CD4-positive, alpha-beta memory T cell (primary cell): ENCODE measurements at regions not wholly inside any gene's neighbourhood (a gene's known extent, or its start where the extent isn't known, plus 50 kb on each side); places are given as distances from the start of the nearest gene placed in this dataset.

Experiments used
- CTCF ChIA-PET: fragments of 350-600 bp; sonication (Branson Sonifier 250); formaldehyde crosslinking; loops from one replicate; lab custom pipeline; 2021; ENCODE audit warnings: inconsistent platforms; ENCODE audit not compliant: partially characterized antibody; lab: Charles Lee
- POLR2A ChIA-PET: fragments of 350-600 bp; sonication (Branson Sonifier 250); formaldehyde crosslinking; loops from one replicate; lab custom pipeline; 2021; ENCODE audit not compliant: partially characterized antibody; lab: Charles Lee
- DNase-seq, 5 donors: peaks; one replicate each; pipeline versions ENCODE4 v3.0.0 to v3.0.0-alpha.2; 2020 to 2022; ENCODE audit warnings: mixed read lengths in 1 of 5
- H3K27ac ChIP-seq: one replicate; pipeline ENCODE4 v1.7.0; 2013; ENCODE audit warnings: low read depth, low read length
- H3K27me3 ChIP-seq: 2 replicates; pipeline ENCODE4 v1.7.0; 2013; ENCODE audit warnings: mild to moderate bottlenecking, low read length, moderate library complexity; ENCODE audit not compliant: insufficient read depth
- H3K36me3 ChIP-seq: 2 replicates; pipeline ENCODE4 v1.7.0; 2013; ENCODE audit warnings: mild to moderate bottlenecking, low read length, moderate library complexity; ENCODE audit not compliant: insufficient read depth
- H3K4me1 ChIP-seq: 2 replicates; pipeline ENCODE4 v1.7.0; 2013; ENCODE audit warnings: mild to moderate bottlenecking, low read length, moderate library complexity; ENCODE audit not compliant: insufficient read depth
- H3K4me3 ChIP-seq, 2 donors: one replicate each; pipeline ENCODE4 v1.7.0; 2013; ENCODE audit warnings: low read length in 2 of 2, mild to moderate bottlenecking in 1 of 2
- H3K9me3 ChIP-seq, 2 donors: one replicate each; pipeline ENCODE4 v1.7.0; 2013; ENCODE audit warnings: low read length in 2 of 2, control low read depth in 1 of 2; ENCODE audit not compliant: control insufficient read depth in 1 of 2
- H3K27ac Mint-ChIP-seq, 7 donors: one replicate each; pipeline ENCODE4 v1.8.0; 2020 to 2021; ENCODE audit warnings: mixed read lengths in 7 of 7, mild to moderate bottlenecking in 6 of 7, inconsistent platforms in 3 of 7, moderate library complexity in 3 of 7
- H3K27me3 Mint-ChIP-seq, 2 donors: one replicate each; pipeline ENCODE4 v1.8.0; 2020 to 2021; ENCODE audit warnings: mixed read lengths in 2 of 2
- H3K36me3 Mint-ChIP-seq, 2 donors: one replicate each; pipeline ENCODE4 v1.8.0; 2020 to 2021; ENCODE audit warnings: mixed read lengths in 2 of 2, inconsistent platforms in 1 of 2, mild to moderate bottlenecking in 1 of 2
- H3K4me1 Mint-ChIP-seq, 4 donors: one replicate each; pipeline ENCODE4 v1.8.0; 2020 to 2021; ENCODE audit warnings: mixed read lengths in 4 of 4, mild to moderate bottlenecking in 1 of 4
- H3K4me3 Mint-ChIP-seq, 8 donors: one replicate each; pipeline ENCODE4 v1.8.0; 2020 to 2021; ENCODE audit warnings: mixed read lengths in 8 of 8, mild to moderate bottlenecking in 7 of 8, moderate library complexity in 6 of 8, inconsistent platforms in 3 of 8
- H3K9me3 Mint-ChIP-seq, 8 donors: one replicate each; pipeline ENCODE4 v1.8.0; 2020 to 2021; ENCODE audit warnings: mixed read lengths in 8 of 8, mild to moderate bottlenecking in 5 of 8, inconsistent platforms in 3 of 8, moderate library complexity in 1 of 8
- intact Hi-C: fragments of 100-400 bp; cut with micrococcal nuclease; formaldehyde crosslinking; loops from one replicate; pipeline ENCODE4 v1.15.1; 2023

DNA sequence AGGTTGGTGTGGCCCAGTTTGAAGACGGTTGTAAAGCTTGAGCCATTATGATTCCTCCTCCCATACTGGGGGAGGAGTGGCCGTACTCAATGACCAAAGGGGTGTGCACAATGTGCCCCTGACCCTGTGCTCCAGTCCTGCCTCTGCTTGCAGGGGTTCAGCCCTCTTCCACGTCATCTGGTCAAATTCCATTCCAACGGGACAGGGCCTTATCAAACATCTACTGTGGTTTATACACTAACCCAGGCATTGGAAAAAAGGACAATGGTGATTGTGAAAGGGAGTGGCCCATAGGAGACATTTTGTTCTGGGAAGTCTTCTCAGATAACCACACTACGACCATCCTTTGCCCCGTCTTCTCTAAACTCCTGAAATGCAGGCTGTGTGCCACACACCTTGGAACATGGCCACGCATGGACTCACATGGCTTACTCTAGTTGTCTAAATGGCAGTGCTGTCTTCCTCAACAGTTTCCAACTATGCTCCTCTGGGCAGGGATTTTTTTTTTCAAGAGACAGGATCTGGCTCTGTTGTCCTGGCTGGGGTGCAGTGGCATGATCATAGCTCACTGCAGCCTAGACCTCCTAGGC lies 103.0 kb downstream of the JCAD start:
- H3K27ac Mint-ChIP-seq = no peak overlapping the region
- no peak overlapping the region for H3K4me3 ChIP-seq
- no peak overlapping the region for H3K27ac ChIP-seq
- intact Hi-C loops = no loop called here
- H3K36me3 ChIP-seq = no peaks in the 10 kb centered on the region
- DNase-seq = no peak
- no peaks in the 10 kb centered on the region for H3K36me3 Mint-ChIP-seq
- H3K9me3 ChIP-seq = no peaks in the 10 kb centered on the region
- H3K27me3 ChIP-seq = no peaks in the 10 kb centered on the region
- H3K4me3 Mint-ChIP-seq = no peak overlapping the region
- ChIA-PET CTCF (no interaction called here), POLR2A (no interaction called here)
- H3K4me1 Mint-ChIP-seq = no peaks in the 10 kb centered on the region
- H3K9me3 Mint-ChIP-seq = peaks cover 0 to 5% (median 4%) of the 10 kb centered on the region in 8 donors
- H3K4me1 ChIP-seq = no peaks in the 10 kb centered on the region
- peaks cover 5 to 8% of the 10 kb centered on the region in 2 donors for H3K27me3 Mint-ChIP-seq

DNA sequence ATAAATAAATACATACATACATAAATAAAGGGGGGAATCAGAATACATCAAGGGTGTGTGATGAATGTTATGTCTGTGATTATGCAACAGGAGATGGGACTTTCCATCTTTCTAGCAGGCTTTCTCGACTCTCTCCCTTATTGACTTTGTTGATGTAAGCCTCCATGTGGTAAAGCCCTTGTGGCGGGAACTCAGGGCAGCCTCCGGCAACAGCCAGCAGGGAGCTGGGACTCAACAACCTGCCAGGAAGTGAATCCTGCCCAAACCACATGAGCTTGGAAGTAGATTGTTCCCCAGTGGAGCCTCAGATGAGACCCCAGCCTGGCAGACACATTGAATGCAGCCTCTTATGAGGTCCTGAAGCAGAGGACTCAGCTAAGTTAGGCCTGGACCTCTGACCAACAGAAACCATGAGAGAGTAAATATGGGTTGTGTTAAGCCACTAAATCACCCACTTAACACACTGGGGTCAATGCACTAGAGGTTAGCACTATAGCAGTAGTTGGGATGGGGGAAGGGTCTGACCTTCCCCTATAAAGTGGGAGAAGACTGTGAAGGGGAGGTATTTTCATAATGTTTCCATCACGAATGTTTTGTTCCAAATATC lies 104.0 kb downstream of the JCAD start:
- no peak overlapping the region for H3K27ac Mint-ChIP-seq
- no peak overlapping the region for H3K27ac ChIP-seq
- H3K27me3 ChIP-seq = no peaks in the 10 kb centered on the region
- H3K4me3 Mint-ChIP-seq = no peak overlapping the region
- peaks cover 5 to 6% of the 10 kb centered on the region in 2 donors for H3K27me3 Mint-ChIP-seq
- DNase-seq = no peak
- H3K4me3 ChIP-seq = no peak overlapping the region
- POLR2A ChIA-PET = no interaction called here
- intact Hi-C loops = no loop called here
- no peaks in the 10 kb centered on the region for H3K36me3 ChIP-seq
- H3K36me3 Mint-ChIP-seq = no peaks in the 10 kb centered on the region
- no peaks in the 10 kb centered on the region for H3K4me1 Mint-ChIP-seq
- CTCF ChIA-PET = no interaction called here
- H3K9me3 Mint-ChIP-seq = peaks cover 0 to 5% (median 4%) of the 10 kb centered on the region in 8 donors
- no peaks in the 10 kb centered on the region for H3K9me3 ChIP-seq
- H3K4me1 ChIP-seq = no peaks in the 10 kb centered on the region

- POLR2A ChIA-PET = no interaction called here
Measured at GRCh38 chr10:29951441-29951931, 107.9 kb downstream of the JCAD start.

GRCh38 chr10:29950391-29950790 lies 109.0 kb downstream of the JCAD start:
- Mint-ChIP-seq H3K27me3 (peaks cover 3% of the 10 kb centered on the region in 2 donors), H3K4me1 (no peaks in the 10 kb centered on the region), H3K36me3 (no peaks in the 10 kb centered on the region), H3K9me3 (no peaks in the 10 kb centered on the region), H3K27ac (no peak overlapping the region), H3K4me3 (no peak overlapping the region)
- CTCF ChIA-PET = no interaction called here
- no peak overlapping the region for H3K4me3 ChIP-seq
- no peak for DNase-seq
- no peaks in the 10 kb centered on the region for H3K4me1 ChIP-seq
- H3K36me3 ChIP-seq = no peaks in the 10 kb centered on the region
- H3K27ac ChIP-seq = no peak overlapping the region
- no peaks in the 10 kb centered on the region for H3K27me3 ChIP-seq
- intact Hi-C loops = no loop called here
- H3K9me3 ChIP-seq = no peaks in the 10 kb centered on the region
- POLR2A ChIA-PET = no interaction called here

More at GRCh38 chr10:29951441-29951931, 107.9 kb downstream of the JCAD start:
- Mint-ChIP-seq H3K4me1 (no peaks in the 10 kb centered on the region), H3K9me3 (peaks cover 0 to 3% (median 1%) of the 10 kb centered on the region in 8 donors), H3K4me3 (no peak overlapping the region), H3K27me3 (peaks cover 1 to 3% of the 10 kb centered on the region in 2 donors), H3K27ac (no peak overlapping the region), H3K36me3 (no peaks in the 10 kb centered on the region)
- DNase-seq = no peak
- no peaks in the 10 kb centered on the region for H3K9me3 ChIP-seq
- H3K4me3 ChIP-seq = no peak overlapping the region
- no peaks in the 10 kb centered on the region for H3K27me3 ChIP-seq
- H3K27ac ChIP-seq = no peak overlapping the region
- no peaks in the 10 kb centered on the region for H3K4me1 ChIP-seq
- intact Hi-C loops = no loop called here
- no peaks in the 10 kb centered on the region for H3K36me3 ChIP-seq
- CTCF ChIA-PET = no interaction called here

GRCh38 chr10:29949411-29950011 lies 109.9 kb downstream of the JCAD start:
- Mint-ChIP-seq H3K27me3 (peaks cover 2 to 3% of the 10 kb centered on the region in 2 donors), H3K9me3 (no peaks in the 10 kb centered on the region), H3K36me3 (no peaks in the 10 kb centered on the region), H3K4me1 (no peaks in the 10 kb centered on the region), H3K27ac (no peak overlapping the region), H3K4me3 (no peak overlapping the region)
- ChIA-PET POLR2A (no interaction called here), CTCF (no interaction called here)
- no peaks in the 10 kb centered on the region for H3K27me3 ChIP-seq
- H3K9me3 ChIP-seq = no peaks in the 10 kb centered on the region
- H3K36me3 ChIP-seq = no peaks in the 10 kb centered on the region
- no peak overlapping the region for H3K27ac ChIP-seq
- intact Hi-C loops = no loop called here
- no peak overlapping the region for H3K4me3 ChIP-seq
- DNase-seq = no peak
- no peaks in the 10 kb centered on the region for H3K4me1 ChIP-seq

DNA sequence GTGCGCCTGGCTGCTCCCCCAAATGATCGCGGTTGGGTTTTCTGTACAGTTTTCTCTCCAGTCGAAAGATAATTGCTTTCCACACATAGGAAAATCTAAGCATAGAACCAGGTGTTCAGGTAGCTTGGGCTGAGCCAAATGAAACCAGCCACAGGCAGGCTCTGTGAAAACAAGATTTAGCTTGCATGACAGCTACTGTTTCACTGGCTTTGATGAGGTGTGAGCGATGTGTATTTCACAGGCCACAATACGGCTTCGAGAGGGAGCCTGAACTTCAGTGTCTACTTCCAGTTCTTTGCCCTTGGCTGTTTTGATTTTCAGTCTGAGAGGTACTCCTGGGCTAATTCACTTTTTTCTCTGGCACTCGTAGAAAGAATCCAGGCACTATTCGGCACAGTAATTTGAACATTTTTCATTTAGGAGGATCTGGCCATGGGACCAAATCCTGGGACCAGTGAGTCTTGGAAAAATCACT lies 110.5 kb downstream of the JCAD start:
- POLR2A ChIA-PET = no interaction called here

GRCh38 chr10:29947701-29948060 lies 111.7 kb downstream of the JCAD start:
- intact Hi-C loops = no loop called here
- Histone ChIP-seq H3K27ac (no peak overlapping the region), H3K36me3 (no peaks in the 10 kb centered on the region), H3K4me1 (no peaks in the 10 kb centered on the region), H3K4me3 (no peak overlapping the region), H3K9me3 (no peaks in the 10 kb centered on the region), H3K27me3 (no peaks in the 10 kb centered on the region)
- CTCF ChIA-PET = no interaction called here
- Mint-ChIP-seq H3K36me3 (no peaks in the 10 kb centered on the region), H3K27me3 (peaks cover 2 to 3% of the 10 kb centered on the region in 2 donors), H3K9me3 (no peaks in the 10 kb centered on the region), H3K4me1 (no peaks in the 10 kb centered on the region), H3K27ac (no peak overlapping the region), H3K4me3 (no peak overlapping the region)
- POLR2A ChIA-PET = no interaction called here
- no peak for DNase-seq

More for the DNA sequence above, 110.5 kb downstream of the JCAD start:
- no peaks in the 10 kb centered on the region for H3K36me3 Mint-ChIP-seq
- H3K4me1 ChIP-seq = no peaks in the 10 kb centered on the region
- no peak overlapping the region for H3K27ac Mint-ChIP-seq
- peaks cover 2 to 3% of the 10 kb centered on the region in 2 donors for H3K27me3 Mint-ChIP-seq
- H3K27ac ChIP-seq = no peak overlapping the region
- H3K36me3 ChIP-seq = no peaks in the 10 kb centered on the region
- no peak for DNase-seq
- no peaks in the 10 kb centered on the region for H3K4me1 Mint-ChIP-seq
- intact Hi-C loops = no loop called here
- H3K4me3 Mint-ChIP-seq = no peak overlapping the region
- H3K9me3 Mint-ChIP-seq = no peaks in the 10 kb centered on the region
- H3K4me3 ChIP-seq = no peak overlapping the region
- no peaks in the 10 kb centered on the region for H3K27me3 ChIP-seq
- CTCF ChIA-PET = no interaction called here
- no peaks in the 10 kb centered on the region for H3K9me3 ChIP-seq
